OCI-LY7 (cell line): ENCODE measurements at regions not wholly inside any gene's neighbourhood (a gene's known extent, or its start where the extent isn't known, plus 50 kb on each side); places are given as distances from the start of the nearest gene placed in this dataset.

ENCODE experiments used
- EZH2phosphoT487 ChIP-seq: fragments of 200-600 bp; sonication (generic); IDR thresholded peaks from 2 replicates; pipeline ENCODE4 v1.6.1; 2018; ENCODE audit warnings: low read depth, borderline replicate concordance, mild to moderate bottlenecking, mixed run types, antibody characterized with exemption, low read length, moderate library complexity, mixed read lengths
- TF ChIP-seq, protein P1 (sequence below): fragments of 200-600 bp; sonication (generic); conservative IDR thresholded peaks from 2 replicates; pipeline ENCODE4 v1.5.1; 2014; ENCODE audit warnings: mild to moderate bottlenecking, antibody characterized with exemption, low read length, moderate library complexity, mixed read lengths

DNA sequence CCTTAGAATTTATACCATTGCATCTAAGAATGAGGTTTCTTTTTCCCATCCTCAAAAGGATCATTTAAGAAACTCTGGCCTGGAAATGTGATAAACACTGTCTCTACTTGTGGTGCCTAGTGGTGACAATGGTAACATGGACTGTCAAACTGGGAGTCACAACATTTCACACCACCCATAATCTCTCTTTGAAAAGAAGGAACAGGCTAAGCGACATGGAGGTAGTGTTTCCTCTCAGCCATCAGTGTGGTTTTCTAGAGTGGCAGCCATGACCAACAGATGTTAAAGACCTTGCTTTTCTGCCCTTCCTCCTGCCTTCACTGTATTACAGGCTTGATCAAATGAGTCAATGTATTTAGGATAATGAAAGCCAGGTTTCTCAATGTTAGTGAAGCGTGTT is 283.1 kb upstream of the STAC start:
- TF ChIP-seq, protein P1, sequence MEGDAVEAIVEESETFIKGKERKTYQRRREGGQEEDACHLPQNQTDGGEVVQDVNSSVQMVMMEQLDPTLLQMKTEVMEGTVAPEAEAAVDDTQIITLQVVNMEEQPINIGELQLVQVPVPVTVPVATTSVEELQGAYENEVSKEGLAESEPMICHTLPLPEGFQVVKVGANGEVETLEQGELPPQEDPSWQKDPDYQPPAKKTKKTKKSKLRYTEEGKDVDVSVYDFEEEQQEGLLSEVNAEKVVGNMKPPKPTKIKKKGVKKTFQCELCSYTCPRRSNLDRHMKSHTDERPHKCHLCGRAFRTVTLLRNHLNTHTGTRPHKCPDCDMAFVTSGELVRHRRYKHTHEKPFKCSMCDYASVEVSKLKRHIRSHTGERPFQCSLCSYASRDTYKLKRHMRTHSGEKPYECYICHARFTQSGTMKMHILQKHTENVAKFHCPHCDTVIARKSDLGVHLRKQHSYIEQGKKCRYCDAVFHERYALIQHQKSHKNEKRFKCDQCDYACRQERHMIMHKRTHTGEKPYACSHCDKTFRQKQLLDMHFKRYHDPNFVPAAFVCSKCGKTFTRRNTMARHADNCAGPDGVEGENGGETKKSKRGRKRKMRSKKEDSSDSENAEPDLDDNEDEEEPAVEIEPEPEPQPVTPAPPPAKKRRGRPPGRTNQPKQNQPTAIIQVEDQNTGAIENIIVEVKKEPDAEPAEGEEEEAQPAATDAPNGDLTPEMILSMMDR = no peak
- no peak for TF ChIP-seq EZH2phosphoT487
